PC-9 (cell line): ENCODE measurements at regions not wholly inside any gene's neighbourhood (a gene's known extent, or its start where the extent isn't known, plus 50 kb on each side); places are given as distances from the start of the nearest gene placed in this dataset.

Source experiments
- BruUV-seq: library from RNA; stranded (reverse); fragments of 400-500 nt; replicated peaks from 2 replicates; lab custom pipeline; 2021; lab: Mats Ljungman, UMichigan
- CTCF ChIA-PET: fragments of 300-600 bp; sonication (Branson Sonifier 250); formaldehyde crosslinking; loops from one replicate; lab custom pipeline; 2022; ENCODE audit warnings: antibody characterized with exemption; lab: Charles Lee
- POLR2A ChIA-PET: fragments of 300-600 bp; sonication (Branson Sonifier 250); formaldehyde crosslinking; loops from one replicate; lab custom pipeline; 2022; ENCODE audit warnings: antibody characterized with exemption; ENCODE audit not compliant: unreplicated experiment; lab: Charles Lee
- DNase-seq, 2 experiments: peaks; one replicate each; pipeline versions ENCODE4 v3.0.0 to v3.0.0-alpha.2; 2015 to 2022; ENCODE audit warnings: mixed read lengths in 1 of 2
- H2AFZ ChIP-seq: fragments of 200-600 bp; sonication (generic); 2 replicates; pipeline ENCODE4 v1.8.1; 2017; ENCODE audit warnings: antibody characterized with exemption
- H3F3A ChIP-seq: fragments of 200-600 bp; sonication (generic); 2 replicates; pipeline ENCODE4 v1.8.1; 2017; ENCODE audit warnings: antibody characterized with exemption, mild to moderate bottlenecking, low read depth; ENCODE audit not compliant: insufficient read depth
- H3K27ac ChIP-seq: fragments of 200-600 bp; sonication (generic); 2 replicates; pipeline ENCODE4 v1.6.1; 2016; ENCODE audit warnings: mixed run types
- H3K27me3 ChIP-seq: fragments of 200-600 bp; sonication (generic); 2 replicates; pipeline ENCODE4 v1.6.1; 2016; ENCODE audit warnings: low read depth, mixed run types; ENCODE audit not compliant: insufficient read depth
- H3K36me3 ChIP-seq: fragments of 200-600 bp; sonication (generic); 2 replicates; pipeline ENCODE4 v1.6.1; 2016; ENCODE audit warnings: low read depth, mixed run types
- H3K4me1 ChIP-seq: fragments of 200-600 bp; sonication (generic); replicated peaks from 2 replicates; pipeline ENCODE4 v1.6.1; 2016; ENCODE audit warnings: mixed run types; ENCODE audit not compliant: insufficient read depth
- H3K4me2 ChIP-seq: fragments of 200-600 bp; sonication (generic); 2 replicates; pipeline ENCODE4 v1.6.1; 2017; ENCODE audit warnings: mixed run types
- H3K4me3 ChIP-seq: fragments of 200-600 bp; sonication (generic); 2 replicates; pipeline ENCODE4 v1.6.1; 2016; ENCODE audit warnings: mixed run types
- H3K79me2 ChIP-seq: fragments of 200-600 bp; sonication (generic); 2 replicates; pipeline ENCODE4 v1.6.1; 2017; ENCODE audit warnings: low read depth, mixed run types
- H3K9me2 ChIP-seq: fragments of 200-600 bp; sonication (generic); 2 replicates; pipeline ENCODE4 v1.8.1; 2017; ENCODE audit warnings: mild to moderate bottlenecking; ENCODE audit not compliant: insufficient read depth
- H3K9me3 ChIP-seq: fragments of 200-600 bp; sonication (generic); 2 replicates; pipeline ENCODE4 v1.8.1; 2016; ENCODE audit warnings: low read depth; ENCODE audit not compliant: insufficient read depth
- H4K20me1 ChIP-seq: fragments of 200-600 bp; sonication (generic); 2 replicates; pipeline ENCODE4 v1.8.1; 2017; ENCODE audit not compliant: insufficient read depth
- EZH2 ChIP-seq: fragments of 200-600 bp; sonication (generic); IDR thresholded peaks from 2 replicates; pipeline ENCODE4 v1.8.0; 2017; ENCODE audit warnings: antibody characterized with exemption, low read depth
- intact Hi-C: fragments of 100-400 bp; cut with micrococcal nuclease; formaldehyde crosslinking; loops from one replicate; pipeline ENCODE4 v1.10.0; 2022; ENCODE audit not compliant: unreplicated experiment
- TF ChIP-seq, protein P1 (sequence below): fragments of 200-600 bp; sonication (generic); conservative IDR thresholded peaks from 2 replicates; pipeline ENCODE4 v1.6.1; 2017; ENCODE audit warnings: mixed run types, antibody characterized with exemption, mild to moderate bottlenecking, moderate library complexity

DNA sequence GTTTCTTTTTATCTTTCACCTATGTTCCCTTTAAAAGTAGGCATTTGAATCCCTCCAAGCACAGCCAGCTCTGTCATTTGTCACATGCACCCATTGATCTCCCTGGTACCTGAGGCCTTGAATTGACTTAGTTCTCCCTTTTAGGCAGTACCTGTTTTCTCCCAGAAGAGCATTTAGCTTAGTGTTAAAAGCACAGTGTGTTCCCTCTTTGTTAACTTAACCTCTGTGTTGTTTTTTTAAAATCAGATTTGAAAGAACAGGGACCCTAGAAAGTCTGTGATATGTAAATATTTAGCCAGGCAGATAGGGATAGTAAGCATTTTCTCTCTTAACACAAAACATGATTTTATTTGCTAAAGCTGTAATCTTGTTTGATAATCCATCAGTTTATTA is 113.8 kb upstream of the SPATA31D4 start:
- H4K20me1 ChIP-seq, result no peaks in the 10 kb centered on the region
- intact Hi-C loops, result no loop called here
- H3K4me1 ChIP-seq, result no peaks in the 10 kb centered on the region
- BruUV-seq, result no TSS peak
- no peaks in the 10 kb centered on the region for H3K9me2 ChIP-seq
- H3F3A ChIP-seq, result no peaks in the 10 kb centered on the region
- no peak overlapping the region for H3K4me3 ChIP-seq
- no peak for TF ChIP-seq EZH2
- TF ChIP-seq, protein P1, sequence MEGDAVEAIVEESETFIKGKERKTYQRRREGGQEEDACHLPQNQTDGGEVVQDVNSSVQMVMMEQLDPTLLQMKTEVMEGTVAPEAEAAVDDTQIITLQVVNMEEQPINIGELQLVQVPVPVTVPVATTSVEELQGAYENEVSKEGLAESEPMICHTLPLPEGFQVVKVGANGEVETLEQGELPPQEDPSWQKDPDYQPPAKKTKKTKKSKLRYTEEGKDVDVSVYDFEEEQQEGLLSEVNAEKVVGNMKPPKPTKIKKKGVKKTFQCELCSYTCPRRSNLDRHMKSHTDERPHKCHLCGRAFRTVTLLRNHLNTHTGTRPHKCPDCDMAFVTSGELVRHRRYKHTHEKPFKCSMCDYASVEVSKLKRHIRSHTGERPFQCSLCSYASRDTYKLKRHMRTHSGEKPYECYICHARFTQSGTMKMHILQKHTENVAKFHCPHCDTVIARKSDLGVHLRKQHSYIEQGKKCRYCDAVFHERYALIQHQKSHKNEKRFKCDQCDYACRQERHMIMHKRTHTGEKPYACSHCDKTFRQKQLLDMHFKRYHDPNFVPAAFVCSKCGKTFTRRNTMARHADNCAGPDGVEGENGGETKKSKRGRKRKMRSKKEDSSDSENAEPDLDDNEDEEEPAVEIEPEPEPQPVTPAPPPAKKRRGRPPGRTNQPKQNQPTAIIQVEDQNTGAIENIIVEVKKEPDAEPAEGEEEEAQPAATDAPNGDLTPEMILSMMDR, result no peak
- no peak for DNase-seq
- H3K27me3 ChIP-seq, result no peaks in the 10 kb centered on the region
- ChIA-PET CTCF (no interaction called here), POLR2A (no interaction called here)
- no peak overlapping the region for H2AFZ ChIP-seq
- no peaks in the 10 kb centered on the region for H3K36me3 ChIP-seq
- no peaks in the 10 kb centered on the region for H3K9me3 ChIP-seq
- H3K27ac ChIP-seq, result no peak overlapping the region
- H3K4me2 ChIP-seq, result no peak overlapping the region
- H3K79me2 ChIP-seq, result no peaks in the 10 kb centered on the region

DNA sequence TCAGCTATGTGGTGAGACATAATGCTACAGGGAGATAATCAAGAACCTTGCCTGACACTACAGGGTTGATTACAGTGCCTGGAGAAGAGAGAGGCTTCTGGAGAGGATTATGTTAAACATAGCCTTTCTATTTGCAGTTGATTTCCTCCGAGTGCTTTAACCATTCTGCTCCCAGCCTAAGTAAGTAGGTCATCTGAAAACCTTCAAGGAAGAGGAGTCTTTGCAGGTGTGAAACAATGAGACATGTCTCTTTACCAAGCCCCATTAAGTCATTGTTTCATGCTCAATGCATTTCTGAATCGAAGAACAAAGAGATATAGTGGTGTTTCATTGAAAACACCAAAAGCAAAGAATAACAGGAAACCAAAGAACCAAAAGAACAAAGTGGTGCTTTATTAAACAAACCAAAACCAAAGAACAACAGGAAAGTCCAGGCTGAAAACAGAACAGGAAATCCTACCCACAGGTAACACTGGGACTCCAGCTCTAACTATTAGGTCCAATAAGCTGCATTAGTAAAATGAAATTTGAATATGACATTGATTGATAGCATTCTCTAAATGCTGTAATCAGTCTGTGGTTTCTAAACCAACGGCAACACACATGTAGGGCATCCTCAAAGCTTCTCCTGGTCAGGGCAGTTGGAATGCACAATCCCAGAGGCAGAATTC is 113.3 kb upstream of the SPATA31D4 start:
- Histone ChIP-seq H3K9me3 (no peaks in the 10 kb centered on the region), H3K27me3 (no peaks in the 10 kb centered on the region), H3K79me2 (no peaks in the 10 kb centered on the region), H3K36me3 (no peaks in the 10 kb centered on the region), H3K4me2 (no peak overlapping the region), H3K27ac (no peak overlapping the region), H3K4me3 (no peak overlapping the region), H2AFZ (no peak overlapping the region), H3F3A (no peaks in the 10 kb centered on the region), H4K20me1 (no peaks in the 10 kb centered on the region), H3K4me1 (no peaks in the 10 kb centered on the region), H3K9me2 (no peaks in the 10 kb centered on the region)
- TF ChIP-seq, protein P1, result no peak
- TF ChIP-seq EZH2, result no peak
- no TSS peak for BruUV-seq
- ChIA-PET POLR2A (interaction anchor here (0.8 kb wide), 1 partner anchor 12 kb away, joined by 5 read pairs; no protein-coding TSS in a partner anchor), CTCF (no interaction called here)
- peak; percentile 14 to 50 for DNase-seq
- intact Hi-C loops, result no loop called here

DNA sequence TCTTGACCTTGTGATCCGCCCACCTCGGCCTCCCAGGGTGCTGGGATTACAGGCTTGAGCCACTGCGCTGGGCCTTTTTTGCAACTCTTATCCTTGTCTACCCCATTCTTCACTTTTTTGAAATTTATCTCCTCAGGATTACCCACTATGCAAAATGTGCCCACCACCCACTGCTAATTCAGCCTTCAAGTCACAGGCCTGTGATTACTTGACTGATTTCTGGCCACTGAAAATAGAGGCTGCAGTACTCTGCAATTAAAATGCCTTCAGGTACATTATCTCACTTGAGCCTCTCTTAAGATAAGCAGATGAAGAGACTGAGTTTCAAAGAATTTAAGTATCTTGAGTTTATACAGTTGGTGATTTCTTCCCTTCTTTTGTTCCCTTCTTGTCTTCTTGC is 112.4 kb upstream of the SPATA31D4 start:
- no peaks in the 10 kb centered on the region for H3K4me1 ChIP-seq
- H3K79me2 ChIP-seq, result no peaks in the 10 kb centered on the region
- no peak overlapping the region for H3K27ac ChIP-seq
- no peak for DNase-seq
- no peak overlapping the region for H3K4me3 ChIP-seq
- TF ChIP-seq, protein P1, result no peak
- no peak for TF ChIP-seq EZH2
- ChIA-PET CTCF (interaction anchor here (0.7 kb wide), 1 partner anchor 538 kb away, joined by 12 read pairs; no protein-coding TSS in a partner anchor), POLR2A (no interaction called here)
- no TSS peak for BruUV-seq
- H2AFZ ChIP-seq, result no peak overlapping the region
- no peaks in the 10 kb centered on the region for H3K9me3 ChIP-seq
- no peak overlapping the region for H3K4me2 ChIP-seq
- no peaks in the 10 kb centered on the region for H3K27me3 ChIP-seq
- no peaks in the 10 kb centered on the region for H3F3A ChIP-seq
- intact Hi-C loops, result no loop called here
- no peaks in the 10 kb centered on the region for H3K9me2 ChIP-seq
- H3K36me3 ChIP-seq, result no peaks in the 10 kb centered on the region
- no peaks in the 10 kb centered on the region for H4K20me1 ChIP-seq
